Lung (tissue), 11 donors: ENCODE measurements at regions not wholly inside any gene's neighbourhood (a gene's known extent, or its start where the extent isn't known, plus 50 kb on each side); places are given as distances from the start of the nearest gene placed in this dataset.
A peak's percentile ranks its signal among the peaks of the same experiment; 100 is the strongest.

Experiments used
- ATAC-seq: fragments of 200-7000 bp; cut with Tn5 transposase; one replicate; pipeline ENCODE4 v1.9.1; 2020; ENCODE audit warnings: moderate number of reproducible peaks; ENCODE audit not compliant: insufficient read depth, low FRiP score
- DNase-seq, 3 donors: peaks; one replicate each; pipeline ENCODE4 v3.0.0-alpha.2; 2013 to 2017
- H3K27ac ChIP-seq, 2 donors: one replicate each; pipeline ENCODE4 v1.5.1; 2013; ENCODE audit warnings: mild to moderate bottlenecking in 2 of 2, moderate library complexity in 2 of 2, control low read depth in 1 of 2, inconsistent platforms in 1 of 2, low read depth in 1 of 2, low read length in 1 of 2
- H3K27me3 ChIP-seq, 3 donors: one replicate each; pipeline ENCODE4 v1.5.1; 2013; ENCODE audit warnings: low read length in 2 of 3; ENCODE audit not compliant: control insufficient read depth in 3 of 3, insufficient read depth in 3 of 3
- H3K36me3 ChIP-seq, 4 donors: one replicate each; pipeline ENCODE4 v1.5.1; 2013; ENCODE audit warnings: low read length in 4 of 4, mild to moderate bottlenecking in 1 of 4, moderate library complexity in 1 of 4; ENCODE audit not compliant: control insufficient read depth in 4 of 4, insufficient read depth in 4 of 4
- H3K4me1 ChIP-seq, 5 donors: one replicate each; pipeline ENCODE4 v1.5.1; 2013; ENCODE audit warnings: low read length in 5 of 5, mild to moderate bottlenecking in 2 of 5, moderate library complexity in 1 of 5; ENCODE audit not compliant: control insufficient read depth in 5 of 5, insufficient read depth in 5 of 5
- H3K4me3 ChIP-seq: one replicate; pipeline ENCODE4 v1.5.1; 2013; ENCODE audit warnings: mild to moderate bottlenecking, control low read depth, moderate library complexity
- H3K9ac ChIP-seq, 2 donors: one replicate each; pipeline ENCODE4 v1.5.1; 2013; ENCODE audit warnings: low read length in 2 of 2, control low read depth in 1 of 2; ENCODE audit not compliant: insufficient read depth in 1 of 2
- H3K9me3 ChIP-seq, 4 donors: one replicate each; pipeline ENCODE4 v1.5.1; 2013; ENCODE audit warnings: low read length in 3 of 4, mild to moderate bottlenecking in 1 of 4, moderate library complexity in 1 of 4; ENCODE audit not compliant: control insufficient read depth in 4 of 4, insufficient read depth in 3 of 4
- WGBS, 2 donors: extraction: QIAGEN DNeasy Blood & Tissue Kit; methylation state at CpG; one replicate each; pipeline ENCODE4 v1.1.7; 2013; 5-methylcytosine and 5-hydroxymethylcytosine counted together
- TF ChIP-seq, protein P1 (sequence below): IDR thresholded peaks from 2 replicates; pipeline ENCODE4 v1.5.1; 2012; ENCODE audit warnings: mild to moderate bottlenecking; ENCODE audit errors: control extremely low read depth, extremely low read depth
- donor health status: control.
- donor health status: control.
- donor health status: Bipolar disorder and iron deficiency.
- donor health status: healthy.
- donor health status: DM: yes; HTN: yes; CAD: no.

DNA sequence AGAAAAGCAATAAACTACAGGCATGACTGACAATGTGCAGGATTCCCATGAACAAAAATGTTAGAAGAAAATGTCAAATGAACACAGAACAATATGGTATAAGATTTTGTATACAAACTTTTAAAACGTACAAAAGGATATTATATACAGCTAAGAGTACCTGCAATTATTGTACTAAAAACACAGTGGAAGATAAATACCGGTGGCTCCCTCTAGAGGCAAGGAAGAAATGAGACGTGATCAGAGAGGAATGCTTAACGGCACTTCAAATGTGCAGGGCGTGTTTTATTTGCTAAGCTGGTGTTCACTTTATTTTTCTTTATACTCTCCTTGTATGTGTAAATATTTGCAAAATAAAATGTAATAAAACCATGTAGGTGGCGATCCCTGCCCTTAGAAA is 191.8 kb upstream of the SAMSN1 start:
- ATAC-seq: peak; percentile 76
- Histone ChIP-seq H3K36me3 (no peaks in the 10 kb centered on the region), H3K27me3 (no peaks in the 10 kb centered on the region), H3K9me3 (no peaks in the 10 kb centered on the region), H3K9ac (no peak overlapping the region), H3K4me1 (no peaks in the 10 kb centered on the region), H3K4me3 (no peak overlapping the region), H3K27ac (no peak overlapping the region)
- TF ChIP-seq, protein P1, sequence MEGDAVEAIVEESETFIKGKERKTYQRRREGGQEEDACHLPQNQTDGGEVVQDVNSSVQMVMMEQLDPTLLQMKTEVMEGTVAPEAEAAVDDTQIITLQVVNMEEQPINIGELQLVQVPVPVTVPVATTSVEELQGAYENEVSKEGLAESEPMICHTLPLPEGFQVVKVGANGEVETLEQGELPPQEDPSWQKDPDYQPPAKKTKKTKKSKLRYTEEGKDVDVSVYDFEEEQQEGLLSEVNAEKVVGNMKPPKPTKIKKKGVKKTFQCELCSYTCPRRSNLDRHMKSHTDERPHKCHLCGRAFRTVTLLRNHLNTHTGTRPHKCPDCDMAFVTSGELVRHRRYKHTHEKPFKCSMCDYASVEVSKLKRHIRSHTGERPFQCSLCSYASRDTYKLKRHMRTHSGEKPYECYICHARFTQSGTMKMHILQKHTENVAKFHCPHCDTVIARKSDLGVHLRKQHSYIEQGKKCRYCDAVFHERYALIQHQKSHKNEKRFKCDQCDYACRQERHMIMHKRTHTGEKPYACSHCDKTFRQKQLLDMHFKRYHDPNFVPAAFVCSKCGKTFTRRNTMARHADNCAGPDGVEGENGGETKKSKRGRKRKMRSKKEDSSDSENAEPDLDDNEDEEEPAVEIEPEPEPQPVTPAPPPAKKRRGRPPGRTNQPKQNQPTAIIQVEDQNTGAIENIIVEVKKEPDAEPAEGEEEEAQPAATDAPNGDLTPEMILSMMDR: peak; percentile 49
- 28% methylated on average over 6 of the region's 6 CpGs for WGBS, 2 donors
- peak; percentile 22 to 65 (median 57) for DNase-seq

DNA sequence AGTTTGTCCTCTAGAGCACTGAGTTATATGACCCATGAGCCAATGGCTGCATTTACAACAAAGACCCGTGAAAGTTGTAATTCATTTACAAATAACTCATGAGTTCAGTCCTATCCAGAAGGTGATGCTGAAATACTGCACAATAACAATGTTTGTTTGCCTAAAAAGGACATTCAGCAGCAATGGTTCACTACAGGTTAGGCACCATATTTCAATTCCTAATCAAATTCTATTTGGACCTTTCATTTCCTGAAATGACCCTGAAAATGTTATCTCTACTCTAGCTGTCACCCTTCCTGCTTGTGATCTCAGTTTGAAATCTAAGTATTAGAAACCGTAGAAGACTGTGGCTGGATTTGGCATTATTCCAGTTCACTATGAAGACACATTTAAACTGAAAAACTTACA is 191.2 kb upstream of the SAMSN1 start:
- Histone ChIP-seq H3K9me3 (no peaks in the 10 kb centered on the region), H3K4me1 (no peaks in the 10 kb centered on the region), H3K9ac (no peak overlapping the region), H3K27ac (no peak overlapping the region), H3K4me3 (no peak overlapping the region), H3K27me3 (no peaks in the 10 kb centered on the region), H3K36me3 (no peaks in the 10 kb centered on the region)
- TF ChIP-seq, protein P1: no peak
- ATAC-seq: no peak
- 42 to 43% methylated on average over 2 of the region's 2 CpGs for WGBS, 2 donors
- DNase-seq: peak in 1 of 3 donors; percentile 1

DNA sequence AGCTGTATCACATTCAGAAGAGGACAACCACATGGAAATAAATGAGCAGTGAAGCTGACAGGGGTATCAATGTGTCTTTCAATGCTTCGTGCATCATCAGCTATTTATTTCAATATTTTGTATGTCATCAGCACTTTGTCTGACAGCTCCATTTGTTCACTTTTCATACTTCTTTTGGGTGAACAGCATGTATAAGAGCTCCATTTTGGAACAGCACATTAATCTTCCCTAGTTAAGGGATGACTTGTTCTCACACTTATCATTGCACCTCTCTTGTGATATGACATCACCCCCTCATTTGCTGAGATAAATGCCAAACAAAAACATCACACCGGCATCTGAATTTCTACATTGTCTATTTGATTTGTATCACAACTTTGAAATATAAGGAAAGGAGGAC is 190.6 kb upstream of the SAMSN1 start:
- no peak for ATAC-seq
- WGBS, 2 donors: 87 to 89% methylated on average over 2 of the region's 2 CpGs
- Histone ChIP-seq H3K36me3 (no peaks in the 10 kb centered on the region), H3K27ac (no peak overlapping the region), H3K27me3 (no peaks in the 10 kb centered on the region), H3K9ac (no peak overlapping the region), H3K4me3 (no peak overlapping the region), H3K9me3 (no peaks in the 10 kb centered on the region), H3K4me1 (no peaks in the 10 kb centered on the region)
- no peak for DNase-seq
- TF ChIP-seq, protein P1: no peak

DNA sequence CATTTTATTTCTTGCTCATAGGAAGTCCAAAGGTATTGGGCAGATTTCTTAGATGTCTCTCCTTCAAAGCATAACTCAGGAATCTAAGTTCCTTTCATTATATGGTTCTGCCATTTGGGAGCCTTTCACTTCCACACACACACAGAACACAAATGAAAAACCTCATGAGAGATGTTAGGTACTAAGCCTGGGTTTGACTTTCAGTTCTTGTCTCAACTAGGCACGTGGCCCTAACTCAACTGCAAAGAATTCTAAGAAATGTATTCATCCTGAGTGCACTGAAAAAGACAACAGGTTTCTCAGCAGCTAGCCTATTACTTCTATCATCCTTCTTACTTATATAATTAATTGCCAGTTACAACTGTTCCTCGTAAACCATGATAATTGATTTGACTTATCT is 190.0 kb upstream of the SAMSN1 start:
- DNase-seq (no peak), ATAC-seq (no peak)
- H3K9ac ChIP-seq: no peak overlapping the region
- H3K4me3 ChIP-seq: no peak overlapping the region
- TF ChIP-seq, protein P1: no peak
- H3K27me3 ChIP-seq: no peaks in the 10 kb centered on the region
- no peaks in the 10 kb centered on the region for H3K36me3 ChIP-seq
- H3K27ac ChIP-seq: no peak overlapping the region
- H3K9me3 ChIP-seq: no peaks in the 10 kb centered on the region
- WGBS, 2 donors: 79 to 89% methylated on average over 2 of the region's 2 CpGs
- no peaks in the 10 kb centered on the region for H3K4me1 ChIP-seq
